HPDE6-E6E7 (cell line): ENCODE measurements at regions not wholly inside any gene's neighbourhood (a gene's known extent, or its start where the extent isn't known, plus 50 kb on each side); places are given as distances from the start of the nearest gene placed in this dataset.
"Not testable (repeated sequence)": the region's sequence is repeated elsewhere in the genome, so short reads cannot be mapped to it uniquely, and the experiment has no call there.

Experiments
- DNase-seq: peaks from one replicate; pipeline ENCODE4 v3.0.0; 2011; ENCODE audit warnings: missing footprints; ENCODE audit errors: extremely low spot score

GRCh38 chr6:92281571-92282076, 1137.7 kb downstream of the EPHA7 start:
- DNase-seq: no peak

- DNase-seq: no peak
Measured at GRCh38 chr6:92275150-92275549, 1144.2 kb downstream of the EPHA7 start.

GRCh38 chr6:92274588-92274987, 1144.8 kb downstream of the EPHA7 start:
- no peak for DNase-seq

GRCh38 chr6:92273694-92274093, 1145.7 kb downstream of the EPHA7 start:
- DNase-seq: no peak

- DNase-seq: no peak
Measured at GRCh38 chr6:92271091-92271490, 1148.3 kb downstream of the EPHA7 start.

GRCh38 chr6:92270365-92270764, 1149.0 kb downstream of the EPHA7 start:
- no peak for DNase-seq

- no peak for DNase-seq
Measured at GRCh38 chr6:92267335-92267734, 1152.0 kb downstream of the EPHA7 start.

GRCh38 chr6:92263864-92264263, 1155.5 kb downstream of the EPHA7 start:
- DNase-seq: no peak

GRCh38 chr6:92259171-92259570, 1160.2 kb downstream of the EPHA7 start:
- DNase-seq: no peak

- DNase-seq: no peak
Measured at GRCh38 chr6:92243315-92243714, 1176.0 kb downstream of the EPHA7 start.

- no peak for DNase-seq
Measured at GRCh38 chr6:92231171-92231701, 1188.1 kb downstream of the EPHA7 start.

- DNase-seq: not testable (repeated sequence)
Measured at GRCh38 chr6:92219987-92220386, 1199.4 kb downstream of the EPHA7 start.

- no peak for DNase-seq
Measured at GRCh38 chr6:92216717-92217116, 1202.6 kb downstream of the EPHA7 start.

- no peak for DNase-seq
Measured at GRCh38 chr6:92201618-92202017, 1217.7 kb downstream of the EPHA7 start.

- no peak for DNase-seq
Measured at GRCh38 chr6:92196325-92196724, 1223.0 kb downstream of the EPHA7 start.

GRCh38 chr6:92195796-92196195, 1223.6 kb downstream of the EPHA7 start:
- DNase-seq: no peak

- no peak for DNase-seq
Measured at GRCh38 chr6:92188016-92188415, 1231.3 kb downstream of the EPHA7 start.

- DNase-seq: no peak
Measured at GRCh38 chr6:92184933-92185332, 1234.4 kb downstream of the EPHA7 start.

GRCh38 chr6:92181347-92181746, 1238.0 kb downstream of the EPHA7 start:
- DNase-seq: no peak

- DNase-seq: no peak
Measured at GRCh38 chr6:92180090-92180489, 1239.3 kb downstream of the EPHA7 start.

GRCh38 chr6:92176666-92177065, 1242.7 kb downstream of the EPHA7 start:
- DNase-seq: no peak

GRCh38 chr6:92174398-92175073, 1244.8 kb downstream of the EPHA7 start:
- no peak for DNase-seq

GRCh38 chr6:92169506-92169905, 1249.9 kb downstream of the EPHA7 start:
- no peak for DNase-seq

GRCh38 chr6:92166666-92167065, 1252.7 kb downstream of the EPHA7 start:
- DNase-seq: no peak
